ENCODE measurements at regions not wholly inside any gene's neighbourhood (a gene's known extent, or its start where the extent isn't known, plus 50 kb on each side); places are given as distances from the start of the nearest gene placed in this dataset.

DNA sequence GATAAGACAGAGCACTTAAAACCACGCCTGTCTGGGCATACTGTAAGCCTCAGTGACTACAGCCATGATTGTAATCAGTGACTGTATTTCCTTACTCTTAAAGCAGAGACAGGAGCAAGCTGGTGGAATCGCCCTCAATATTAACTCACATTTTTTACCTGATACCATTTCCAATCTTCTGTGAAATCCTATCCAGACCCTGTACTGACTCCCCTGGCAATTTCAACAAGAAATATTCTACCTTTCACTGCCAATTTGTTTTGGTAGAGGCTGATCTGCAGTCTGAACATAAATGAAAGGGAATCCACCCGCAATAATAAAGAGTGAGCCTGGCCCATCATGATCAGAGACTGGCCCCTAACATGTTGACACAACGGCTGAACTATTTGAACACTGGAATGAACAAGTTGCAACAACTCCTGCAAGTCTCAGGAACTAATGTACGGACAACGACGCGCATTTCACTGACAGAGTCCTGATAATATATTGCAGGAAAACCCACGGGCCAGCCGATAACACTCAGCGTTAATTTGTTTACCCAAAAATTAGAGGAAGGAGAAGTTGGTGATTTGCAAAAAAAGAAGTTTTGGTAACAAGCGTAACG lies 195.5 kb upstream of the BTG1 start:
- TF ChIP-seq, protein P1, sequence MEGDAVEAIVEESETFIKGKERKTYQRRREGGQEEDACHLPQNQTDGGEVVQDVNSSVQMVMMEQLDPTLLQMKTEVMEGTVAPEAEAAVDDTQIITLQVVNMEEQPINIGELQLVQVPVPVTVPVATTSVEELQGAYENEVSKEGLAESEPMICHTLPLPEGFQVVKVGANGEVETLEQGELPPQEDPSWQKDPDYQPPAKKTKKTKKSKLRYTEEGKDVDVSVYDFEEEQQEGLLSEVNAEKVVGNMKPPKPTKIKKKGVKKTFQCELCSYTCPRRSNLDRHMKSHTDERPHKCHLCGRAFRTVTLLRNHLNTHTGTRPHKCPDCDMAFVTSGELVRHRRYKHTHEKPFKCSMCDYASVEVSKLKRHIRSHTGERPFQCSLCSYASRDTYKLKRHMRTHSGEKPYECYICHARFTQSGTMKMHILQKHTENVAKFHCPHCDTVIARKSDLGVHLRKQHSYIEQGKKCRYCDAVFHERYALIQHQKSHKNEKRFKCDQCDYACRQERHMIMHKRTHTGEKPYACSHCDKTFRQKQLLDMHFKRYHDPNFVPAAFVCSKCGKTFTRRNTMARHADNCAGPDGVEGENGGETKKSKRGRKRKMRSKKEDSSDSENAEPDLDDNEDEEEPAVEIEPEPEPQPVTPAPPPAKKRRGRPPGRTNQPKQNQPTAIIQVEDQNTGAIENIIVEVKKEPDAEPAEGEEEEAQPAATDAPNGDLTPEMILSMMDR (conservative IDR thresholded peaks at IDR 0.05; ENCODE audit: low read depth in 2 of 2): no peak
- no peak for TF ChIP-seq JUNB (IDR thresholded peaks at IDR 0.05; ENCODE audit: unreplicated experiment)
- no peak for TF ChIP-seq CREB1 (CRISPR knock-in tag; IDR thresholded peaks at IDR 0.05; ENCODE audit: low read depth)
- TF ChIP-seq ZNF114 (CRISPR knock-in tag; IDR thresholded peaks at IDR 0.05): no peak
- TF ChIP-seq, protein P2, sequence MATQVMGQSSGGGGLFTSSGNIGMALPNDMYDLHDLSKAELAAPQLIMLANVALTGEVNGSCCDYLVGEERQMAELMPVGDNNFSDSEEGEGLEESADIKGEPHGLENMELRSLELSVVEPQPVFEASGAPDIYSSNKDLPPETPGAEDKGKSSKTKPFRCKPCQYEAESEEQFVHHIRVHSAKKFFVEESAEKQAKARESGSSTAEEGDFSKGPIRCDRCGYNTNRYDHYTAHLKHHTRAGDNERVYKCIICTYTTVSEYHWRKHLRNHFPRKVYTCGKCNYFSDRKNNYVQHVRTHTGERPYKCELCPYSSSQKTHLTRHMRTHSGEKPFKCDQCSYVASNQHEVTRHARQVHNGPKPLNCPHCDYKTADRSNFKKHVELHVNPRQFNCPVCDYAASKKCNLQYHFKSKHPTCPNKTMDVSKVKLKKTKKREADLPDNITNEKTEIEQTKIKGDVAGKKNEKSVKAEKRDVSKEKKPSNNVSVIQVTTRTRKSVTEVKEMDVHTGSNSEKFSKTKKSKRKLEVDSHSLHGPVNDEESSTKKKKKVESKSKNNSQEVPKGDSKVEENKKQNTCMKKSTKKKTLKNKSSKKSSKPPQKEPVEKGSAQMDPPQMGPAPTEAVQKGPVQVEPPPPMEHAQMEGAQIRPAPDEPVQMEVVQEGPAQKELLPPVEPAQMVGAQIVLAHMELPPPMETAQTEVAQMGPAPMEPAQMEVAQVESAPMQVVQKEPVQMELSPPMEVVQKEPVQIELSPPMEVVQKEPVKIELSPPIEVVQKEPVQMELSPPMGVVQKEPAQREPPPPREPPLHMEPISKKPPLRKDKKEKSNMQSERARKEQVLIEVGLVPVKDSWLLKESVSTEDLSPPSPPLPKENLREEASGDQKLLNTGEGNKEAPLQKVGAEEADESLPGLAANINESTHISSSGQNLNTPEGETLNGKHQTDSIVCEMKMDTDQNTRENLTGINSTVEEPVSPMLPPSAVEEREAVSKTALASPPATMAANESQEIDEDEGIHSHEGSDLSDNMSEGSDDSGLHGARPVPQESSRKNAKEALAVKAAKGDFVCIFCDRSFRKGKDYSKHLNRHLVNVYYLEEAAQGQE (IDR thresholded peaks at IDR 0.05; ENCODE audit: unreplicated experiment): no peak
- TF ChIP-seq EZH2 (IDR thresholded peaks at IDR 0.05; ENCODE audit: low read depth, unreplicated experiment): no peak
- TF ChIP-seq POLR2AphosphoS5 (IDR thresholded peaks at IDR 0.05; ENCODE audit: low read depth): no peak
- TF ChIP-seq EZH2phosphoT487 (IDR thresholded peaks at IDR 0.05; ENCODE audit: unreplicated experiment): no peak
- no peak for TF ChIP-seq NANOG (IDR thresholded peaks at IDR 0.05; ENCODE audit: borderline replicate concordance)
- TF ChIP-seq ZNF331 (CRISPR knock-in tag; IDR thresholded peaks at IDR 0.05; ENCODE audit: low read depth): no peak

All from GM23338 (cell line).